Lung (tissue), 11 donors: ENCODE measurements at regions not wholly inside any gene's neighbourhood (a gene's known extent, or its start where the extent isn't known, plus 50 kb on each side); places are given as distances from the start of the nearest gene placed in this dataset.
"Not testable (repeated sequence)": the region's sequence is repeated elsewhere in the genome, so short reads cannot be mapped to it uniquely, and the experiment has no call there.

Experiments
- ATAC-seq: fragments of 200-7000 bp; cut with Tn5 transposase; one replicate; pipeline ENCODE4 v1.9.1; 2020; ENCODE audit warnings: moderate number of reproducible peaks; ENCODE audit not compliant: insufficient read depth, low FRiP score
- DNase-seq, 3 donors: peaks; one replicate each; pipeline ENCODE4 v3.0.0-alpha.2; 2013 to 2017
- H3K27ac ChIP-seq, 2 donors: one replicate each; pipeline ENCODE4 v1.5.1; 2013; ENCODE audit warnings: mild to moderate bottlenecking in 2 of 2, moderate library complexity in 2 of 2, control low read depth in 1 of 2, inconsistent platforms in 1 of 2, low read depth in 1 of 2, low read length in 1 of 2
- H3K27me3 ChIP-seq, 3 donors: one replicate each; pipeline ENCODE4 v1.5.1; 2013; ENCODE audit warnings: low read length in 2 of 3; ENCODE audit not compliant: control insufficient read depth in 3 of 3, insufficient read depth in 3 of 3
- H3K36me3 ChIP-seq, 4 donors: one replicate each; pipeline ENCODE4 v1.5.1; 2013; ENCODE audit warnings: low read length in 4 of 4, mild to moderate bottlenecking in 1 of 4, moderate library complexity in 1 of 4; ENCODE audit not compliant: control insufficient read depth in 4 of 4, insufficient read depth in 4 of 4
- H3K4me1 ChIP-seq, 5 donors: one replicate each; pipeline ENCODE4 v1.5.1; 2013; ENCODE audit warnings: low read length in 5 of 5, mild to moderate bottlenecking in 2 of 5, moderate library complexity in 1 of 5; ENCODE audit not compliant: control insufficient read depth in 5 of 5, insufficient read depth in 5 of 5
- H3K4me3 ChIP-seq: one replicate; pipeline ENCODE4 v1.5.1; 2013; ENCODE audit warnings: mild to moderate bottlenecking, control low read depth, moderate library complexity
- H3K9ac ChIP-seq, 2 donors: one replicate each; pipeline ENCODE4 v1.5.1; 2013; ENCODE audit warnings: low read length in 2 of 2, control low read depth in 1 of 2; ENCODE audit not compliant: insufficient read depth in 1 of 2
- H3K9me3 ChIP-seq, 4 donors: one replicate each; pipeline ENCODE4 v1.5.1; 2013; ENCODE audit warnings: low read length in 3 of 4, mild to moderate bottlenecking in 1 of 4, moderate library complexity in 1 of 4; ENCODE audit not compliant: control insufficient read depth in 4 of 4, insufficient read depth in 3 of 4
- WGBS, 2 donors: extraction: QIAGEN DNeasy Blood & Tissue Kit; methylation state at CpG; one replicate each; pipeline ENCODE4 v1.1.7; 2013; 5-methylcytosine and 5-hydroxymethylcytosine counted together
- TF ChIP-seq, protein P1 (sequence below): IDR thresholded peaks from 2 replicates; pipeline ENCODE4 v1.5.1; 2012; ENCODE audit warnings: mild to moderate bottlenecking; ENCODE audit errors: control extremely low read depth, extremely low read depth
- donor health status: control.
- donor health status: control.
- donor health status: Bipolar disorder and iron deficiency.
- donor health status: healthy.
- donor health status: DM: yes; HTN: yes; CAD: no.

DNA sequence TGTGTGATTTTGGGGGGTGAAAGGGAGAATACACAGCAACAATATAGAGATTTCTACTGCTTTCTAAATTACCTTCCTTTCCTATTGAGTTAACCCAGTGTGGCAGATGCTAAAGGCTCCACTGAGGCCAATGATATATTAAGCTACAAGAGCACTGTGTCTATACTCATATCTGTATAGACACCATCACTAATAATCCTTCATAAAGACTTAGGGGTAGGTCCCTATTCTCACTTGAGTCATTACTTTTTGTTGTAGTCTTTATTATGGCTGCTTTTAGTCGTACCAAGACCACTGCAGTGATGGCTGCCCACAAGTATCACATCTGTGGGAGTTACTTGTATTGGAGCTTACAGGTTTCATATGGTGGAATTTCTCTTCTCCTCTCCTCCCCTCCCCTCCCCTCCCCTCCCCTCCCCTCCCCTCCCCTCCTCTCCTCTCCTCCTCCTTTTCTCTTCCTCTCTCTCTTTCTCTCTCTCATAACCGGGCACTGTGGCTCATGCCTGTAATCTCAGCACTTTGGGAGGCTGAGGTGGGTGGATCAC, 637.6 kb downstream of the ADCYAP1 start:
- DNase-seq = no peak

DNA sequence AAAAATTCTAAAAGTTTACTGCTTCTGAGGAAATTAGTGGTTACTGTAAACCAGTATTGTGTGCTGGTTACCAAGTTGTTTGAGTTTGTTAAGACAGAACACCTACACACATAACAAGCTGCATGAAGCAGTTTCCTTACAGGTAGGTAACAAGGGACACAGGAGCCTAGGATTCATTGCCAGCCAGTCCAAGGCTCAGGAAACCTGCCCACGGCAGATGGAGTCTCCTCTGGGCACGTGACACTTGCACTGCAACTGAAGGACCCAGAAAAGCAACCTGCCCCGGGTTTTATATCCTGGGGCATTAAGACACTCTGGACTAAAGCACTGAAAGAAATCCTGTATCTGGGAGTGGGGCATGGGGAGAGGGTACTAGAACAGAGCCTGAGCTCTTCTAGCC, 639.3 kb downstream of the ADCYAP1 start:
- no peak for DNase-seq
- no peak for ATAC-seq
- no peaks in the 10 kb centered on the region for H3K36me3 ChIP-seq
- no peak overlapping the region for H3K27ac ChIP-seq
- TF ChIP-seq, protein P1, sequence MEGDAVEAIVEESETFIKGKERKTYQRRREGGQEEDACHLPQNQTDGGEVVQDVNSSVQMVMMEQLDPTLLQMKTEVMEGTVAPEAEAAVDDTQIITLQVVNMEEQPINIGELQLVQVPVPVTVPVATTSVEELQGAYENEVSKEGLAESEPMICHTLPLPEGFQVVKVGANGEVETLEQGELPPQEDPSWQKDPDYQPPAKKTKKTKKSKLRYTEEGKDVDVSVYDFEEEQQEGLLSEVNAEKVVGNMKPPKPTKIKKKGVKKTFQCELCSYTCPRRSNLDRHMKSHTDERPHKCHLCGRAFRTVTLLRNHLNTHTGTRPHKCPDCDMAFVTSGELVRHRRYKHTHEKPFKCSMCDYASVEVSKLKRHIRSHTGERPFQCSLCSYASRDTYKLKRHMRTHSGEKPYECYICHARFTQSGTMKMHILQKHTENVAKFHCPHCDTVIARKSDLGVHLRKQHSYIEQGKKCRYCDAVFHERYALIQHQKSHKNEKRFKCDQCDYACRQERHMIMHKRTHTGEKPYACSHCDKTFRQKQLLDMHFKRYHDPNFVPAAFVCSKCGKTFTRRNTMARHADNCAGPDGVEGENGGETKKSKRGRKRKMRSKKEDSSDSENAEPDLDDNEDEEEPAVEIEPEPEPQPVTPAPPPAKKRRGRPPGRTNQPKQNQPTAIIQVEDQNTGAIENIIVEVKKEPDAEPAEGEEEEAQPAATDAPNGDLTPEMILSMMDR = no peak
- no peaks in the 10 kb centered on the region for H3K4me1 ChIP-seq
- H3K4me3 ChIP-seq = no peak overlapping the region
- WGBS, 2 donors = 67 to 82% methylated on average over 3 of the region's 3 CpGs
- H3K9me3 ChIP-seq = peaks cover 0 to 2% (median 0%) of the 10 kb centered on the region in 4 donors
- H3K9ac ChIP-seq = no peak overlapping the region
- no peaks in the 10 kb centered on the region for H3K27me3 ChIP-seq

More for the DNA sequence above, 637.6 kb downstream of the ADCYAP1 start:
- TF ChIP-seq, protein P1 = no peak
- Histone ChIP-seq H3K27ac (no peak overlapping the region), H3K9me3 (peaks cover 0 to 2% (median 0%) of the 10 kb centered on the region in 4 donors), H3K9ac (no peak overlapping the region), H3K36me3 (no peaks in the 10 kb centered on the region), H3K4me3 (no peak overlapping the region), H3K27me3 (no peaks in the 10 kb centered on the region), H3K4me1 (no peaks in the 10 kb centered on the region)
- no peak for ATAC-seq
- WGBS, 2 donors = 77 to 90% methylated on average over 1 to 2 of the region's 2 CpGs

DNA sequence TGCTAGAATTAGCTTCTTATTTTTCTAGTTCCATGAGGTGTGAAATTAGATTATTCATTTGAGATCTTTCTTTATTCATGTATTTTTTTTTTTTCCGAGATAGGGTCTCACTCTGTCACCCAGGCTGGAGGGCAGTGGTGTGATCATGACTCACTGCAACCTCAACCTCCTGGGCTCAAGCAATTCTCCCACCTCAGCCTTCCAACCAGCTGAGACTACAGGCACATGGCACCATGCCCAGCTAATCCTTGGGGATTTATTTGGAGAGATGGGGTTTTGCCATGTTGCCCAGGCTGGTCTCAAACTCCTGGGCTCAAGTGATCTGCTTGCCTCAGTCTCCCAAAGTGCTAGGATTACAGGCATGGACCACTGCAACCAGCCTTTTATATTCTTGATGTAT, 653.0 kb downstream of the ADCYAP1 start:
- 81 to 100% methylated on average over 1 of the region's 1 CpG for WGBS, 2 donors
- H3K27ac ChIP-seq, DNase-seq, H3K4me1 ChIP-seq, H3K27me3 ChIP-seq, H3K36me3 ChIP-seq, H3K9me3 ChIP-seq, ATAC-seq, H3K9ac ChIP-seq, H3K4me3 ChIP-seq: not testable (repeated sequence)

DNA sequence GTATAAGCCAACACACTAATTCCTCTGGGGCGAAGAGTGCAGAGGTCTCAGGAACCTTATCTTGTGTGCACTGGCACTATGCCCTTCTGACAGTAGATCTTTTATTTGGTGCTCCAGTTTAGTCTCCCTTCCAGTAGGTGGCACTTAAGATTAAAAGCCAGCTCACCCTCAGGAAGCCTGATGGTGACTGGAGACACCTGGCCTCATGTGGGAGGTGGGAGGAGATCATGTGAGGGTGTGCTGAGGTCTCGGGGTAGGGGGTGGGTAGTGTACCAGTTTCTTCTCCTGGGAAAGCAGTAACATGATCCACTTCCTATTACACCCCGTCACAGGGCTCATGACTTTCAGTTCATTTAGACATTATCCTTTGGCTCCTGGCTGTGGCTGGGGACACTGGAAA, 654.9 kb downstream of the ADCYAP1 start:
- Histone ChIP-seq H3K4me3 (no peak overlapping the region), H3K9ac (no peak overlapping the region), H3K27ac (no peak overlapping the region), H3K9me3 (no peaks in the 10 kb centered on the region), H3K36me3 (no peaks in the 10 kb centered on the region), H3K27me3 (no peaks in the 10 kb centered on the region), H3K4me1 (no peaks in the 10 kb centered on the region)
- ATAC-seq (no peak), DNase-seq (peak in 1 of 3 donors; percentile 1)
- WGBS, 2 donors = 31 to 46% methylated on average over 3 of the region's 3 CpGs
- TF ChIP-seq, protein P1 = no peak
